Loucy (cell line): ENCODE measurements at regions not wholly inside any gene's neighbourhood (a gene's known extent, or its start where the extent isn't known, plus 50 kb on each side); places are given as distances from the start of the nearest gene placed in this dataset.

Experiments used
- H2AFZ ChIP-seq: fragments of 200-600 bp; sonication (generic); 2 replicates; pipeline ENCODE4 v1.6.0; 2016; ENCODE audit warnings: antibody characterized with exemption, mild to moderate bottlenecking, low read length, moderate library complexity
- H3F3A ChIP-seq: fragments of 200-600 bp; 2 replicates; pipeline ENCODE4 v1.6.0; 2016; ENCODE audit warnings: antibody characterized with exemption, low read depth, mild to moderate bottlenecking
- H3K27me3 ChIP-seq: fragments of 200-600 bp; sonication (generic); 2 replicates; pipeline ENCODE4 v1.6.1; 2014; ENCODE audit warnings: low read length, mild to moderate bottlenecking; ENCODE audit not compliant: insufficient read depth, poor library complexity, severe bottlenecking
- H3K36me3 ChIP-seq: fragments of 200-600 bp; sonication (generic); 2 replicates; pipeline ENCODE4 v1.6.1; 2016; ENCODE audit warnings: low read length; ENCODE audit not compliant: insufficient read depth
- H3K4me1 ChIP-seq: fragments of 200-600 bp; sonication (generic); 2 replicates; pipeline ENCODE4 v1.5.1; 2014; ENCODE audit warnings: low read length, mild to moderate bottlenecking; ENCODE audit not compliant: insufficient read depth, poor library complexity, severe bottlenecking
- H3K4me2 ChIP-seq: fragments of 200-600 bp; sonication (generic); 2 replicates; pipeline ENCODE4 v1.6.0; 2014; ENCODE audit warnings: antibody characterized with exemption, low read length, low read depth, mild to moderate bottlenecking; ENCODE audit not compliant: poor library complexity, severe bottlenecking
- H3K4me3 ChIP-seq: fragments of 200-600 bp; sonication (generic); 2 replicates; pipeline ENCODE4 v1.5.1; 2014; ENCODE audit warnings: low read length, mild to moderate bottlenecking, mixed read lengths; ENCODE audit not compliant: poor library complexity, severe bottlenecking
- H3K79me2 ChIP-seq: fragments of 200-600 bp; sonication (generic); 2 replicates; pipeline ENCODE4 v1.6.1; 2014; ENCODE audit warnings: low read length; ENCODE audit not compliant: insufficient read depth
- H3K9ac ChIP-seq: fragments of 200-600 bp; sonication (generic); 2 replicates; pipeline ENCODE4 v1.6.0; 2014; ENCODE audit warnings: mild to moderate bottlenecking, low read depth, low read length, moderate library complexity; ENCODE audit not compliant: poor library complexity, severe bottlenecking
- H3K9me2 ChIP-seq: fragments of 200-600 bp; sonication (generic); replicated peaks from 2 replicates; pipeline ENCODE4 v1.6.1; 2016; ENCODE audit warnings: low read depth, low read length, mixed read lengths
- H3K9me3 ChIP-seq: fragments of 200-600 bp; sonication (generic); 2 replicates; pipeline ENCODE4 v1.6.1; 2014; ENCODE audit warnings: mild to moderate bottlenecking, antibody characterized with exemption, low read length, low read depth; ENCODE audit not compliant: insufficient read depth
- H4K20me1 ChIP-seq: fragments of 200-600 bp; sonication (generic); 2 replicates; pipeline ENCODE4 v1.6.0; 2014; ENCODE audit warnings: antibody characterized with exemption, low read length, mild to moderate bottlenecking; ENCODE audit not compliant: insufficient read depth, poor library complexity, severe bottlenecking
- EZH2phosphoT487 ChIP-seq: fragments of 200-600 bp; IDR thresholded peaks from 2 replicates; pipeline ENCODE4 v1.6.1; 2018; ENCODE audit warnings: antibody characterized with exemption, mild to moderate bottlenecking, moderate library complexity, borderline replicate concordance
- TF ChIP-seq, protein P1 (sequence below): fragments of 200-600 bp; sonication (generic); conservative IDR thresholded peaks from 2 replicates; pipeline ENCODE4 v1.5.1; 2014; ENCODE audit warnings: mild to moderate bottlenecking, antibody characterized with exemption, low read length

DNA sequence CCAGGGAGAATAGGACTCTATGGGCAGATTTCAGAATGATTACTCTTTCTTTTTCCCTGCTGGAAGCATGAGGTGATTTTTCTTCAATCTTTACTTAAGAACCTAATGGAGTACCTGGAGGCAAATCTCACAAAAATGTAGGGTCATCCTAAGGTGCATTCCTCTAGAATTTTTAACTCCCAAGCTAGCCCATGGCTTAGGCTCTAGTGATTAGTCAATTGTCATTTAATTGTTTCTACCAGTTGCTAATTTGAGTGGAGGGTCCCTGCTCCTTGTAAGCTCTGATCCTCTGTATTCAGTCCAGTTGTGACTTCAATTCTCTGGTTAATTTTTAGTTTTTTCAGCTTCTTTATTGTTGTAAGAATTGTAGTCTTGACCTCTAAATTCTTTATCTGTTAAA lies 467.0 kb downstream of the HTR1A start:
- Histone ChIP-seq H4K20me1 (no peaks in the 10 kb centered on the region), H3K36me3 (no peaks in the 10 kb centered on the region), H3F3A (no peaks in the 10 kb centered on the region), H3K27me3 (no peaks in the 10 kb centered on the region), H3K4me3 (no peak overlapping the region), H3K9me3 (no peaks in the 10 kb centered on the region), H3K79me2 (no peaks in the 10 kb centered on the region), H3K4me1 (no peaks in the 10 kb centered on the region), H2AFZ (no peak overlapping the region), H3K9ac (no peak overlapping the region), H3K9me2 (no peaks in the 10 kb centered on the region), H3K4me2 (no peak overlapping the region)
- no peak for TF ChIP-seq EZH2phosphoT487

DNA sequence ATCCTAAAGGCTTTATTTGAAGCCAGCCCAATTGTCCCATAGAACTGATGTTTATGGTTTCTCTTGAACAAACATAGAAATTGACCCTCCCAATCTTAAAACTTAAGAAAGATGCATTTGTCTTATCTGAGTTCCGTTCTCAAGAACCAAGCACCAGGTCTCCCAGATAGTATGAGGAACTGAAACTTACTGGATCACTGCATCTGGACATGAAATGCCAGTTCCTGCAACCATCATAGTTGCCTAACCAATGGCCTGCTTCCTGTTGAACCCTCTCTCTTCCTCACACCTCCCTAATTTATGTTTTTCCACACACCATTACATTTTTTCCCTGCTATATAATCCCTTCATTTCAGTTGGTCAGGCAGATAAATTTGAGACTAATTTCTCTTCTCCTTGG lies 478.9 kb downstream of the HTR1A start:
- H3K9me2 ChIP-seq, result no peaks in the 10 kb centered on the region
- no peaks in the 10 kb centered on the region for H3F3A ChIP-seq
- H3K4me3 ChIP-seq, result no peak overlapping the region
- H4K20me1 ChIP-seq, result no peaks in the 10 kb centered on the region
- no peaks in the 10 kb centered on the region for H3K36me3 ChIP-seq
- no peaks in the 10 kb centered on the region for H3K9me3 ChIP-seq
- no peak overlapping the region for H2AFZ ChIP-seq
- no peaks in the 10 kb centered on the region for H3K4me1 ChIP-seq
- no peak overlapping the region for H3K4me2 ChIP-seq
- no peaks in the 10 kb centered on the region for H3K27me3 ChIP-seq
- no peak overlapping the region for H3K9ac ChIP-seq
- TF ChIP-seq, protein P1, sequence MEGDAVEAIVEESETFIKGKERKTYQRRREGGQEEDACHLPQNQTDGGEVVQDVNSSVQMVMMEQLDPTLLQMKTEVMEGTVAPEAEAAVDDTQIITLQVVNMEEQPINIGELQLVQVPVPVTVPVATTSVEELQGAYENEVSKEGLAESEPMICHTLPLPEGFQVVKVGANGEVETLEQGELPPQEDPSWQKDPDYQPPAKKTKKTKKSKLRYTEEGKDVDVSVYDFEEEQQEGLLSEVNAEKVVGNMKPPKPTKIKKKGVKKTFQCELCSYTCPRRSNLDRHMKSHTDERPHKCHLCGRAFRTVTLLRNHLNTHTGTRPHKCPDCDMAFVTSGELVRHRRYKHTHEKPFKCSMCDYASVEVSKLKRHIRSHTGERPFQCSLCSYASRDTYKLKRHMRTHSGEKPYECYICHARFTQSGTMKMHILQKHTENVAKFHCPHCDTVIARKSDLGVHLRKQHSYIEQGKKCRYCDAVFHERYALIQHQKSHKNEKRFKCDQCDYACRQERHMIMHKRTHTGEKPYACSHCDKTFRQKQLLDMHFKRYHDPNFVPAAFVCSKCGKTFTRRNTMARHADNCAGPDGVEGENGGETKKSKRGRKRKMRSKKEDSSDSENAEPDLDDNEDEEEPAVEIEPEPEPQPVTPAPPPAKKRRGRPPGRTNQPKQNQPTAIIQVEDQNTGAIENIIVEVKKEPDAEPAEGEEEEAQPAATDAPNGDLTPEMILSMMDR, result no peak
- TF ChIP-seq EZH2phosphoT487, result no peak
- H3K79me2 ChIP-seq, result no peaks in the 10 kb centered on the region

DNA sequence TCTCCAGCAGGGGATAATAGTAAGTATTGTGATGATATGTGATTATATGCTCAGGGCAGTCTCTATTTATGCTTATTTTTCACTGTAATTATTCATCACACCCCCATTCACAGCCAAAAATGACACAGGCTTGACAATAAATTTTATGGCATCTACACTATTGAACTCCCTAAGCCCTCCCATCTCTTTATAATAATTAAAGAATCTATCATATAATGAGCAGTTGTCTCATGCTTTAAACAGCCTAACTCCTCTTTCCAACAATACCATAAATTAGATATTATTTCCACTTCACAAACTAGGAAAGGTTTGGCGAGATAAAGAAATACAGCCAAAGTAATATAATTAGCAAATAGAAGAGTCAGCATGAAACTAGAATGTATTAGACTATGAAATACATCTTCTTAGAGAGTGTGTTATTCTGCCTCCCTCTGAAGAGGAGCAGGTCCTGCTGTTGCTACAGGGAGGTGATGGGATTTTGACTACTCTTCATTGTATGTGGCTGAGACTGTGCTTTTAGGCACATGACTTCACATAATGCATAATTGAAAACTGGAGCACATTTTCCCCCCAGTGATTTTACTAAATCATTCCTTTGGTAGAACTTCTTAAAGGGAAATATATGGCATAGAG lies 488.8 kb downstream of the HTR1A start:
- H3K36me3 ChIP-seq, result no peaks in the 10 kb centered on the region

More for the DNA sequence above, 488.8 kb downstream of the HTR1A start:
- Histone ChIP-seq H3K9me2 (no peaks in the 10 kb centered on the region), H3F3A (no peaks in the 10 kb centered on the region), H3K9me3 (no peaks in the 10 kb centered on the region), H2AFZ (no peak overlapping the region), H3K4me3 (no peak overlapping the region), H3K9ac (no peak overlapping the region), H3K4me1 (no peaks in the 10 kb centered on the region), H3K27me3 (no peaks in the 10 kb centered on the region), H4K20me1 (no peaks in the 10 kb centered on the region), H3K4me2 (no peak overlapping the region), H3K79me2 (no peaks in the 10 kb centered on the region)
- no peak for TF ChIP-seq EZH2phosphoT487
- TF ChIP-seq, protein P1, result no peak
